ENCODE measurements at regions not wholly inside any gene's neighbourhood (a gene's known extent, or its start where the extent isn't known, plus 50 kb on each side); places are given as distances from the start of the nearest gene placed in this dataset.
"Not testable (repeated sequence)": the region's sequence is repeated elsewhere in the genome, so short reads cannot be mapped to it uniquely, and the experiment has no call there.

DNA sequence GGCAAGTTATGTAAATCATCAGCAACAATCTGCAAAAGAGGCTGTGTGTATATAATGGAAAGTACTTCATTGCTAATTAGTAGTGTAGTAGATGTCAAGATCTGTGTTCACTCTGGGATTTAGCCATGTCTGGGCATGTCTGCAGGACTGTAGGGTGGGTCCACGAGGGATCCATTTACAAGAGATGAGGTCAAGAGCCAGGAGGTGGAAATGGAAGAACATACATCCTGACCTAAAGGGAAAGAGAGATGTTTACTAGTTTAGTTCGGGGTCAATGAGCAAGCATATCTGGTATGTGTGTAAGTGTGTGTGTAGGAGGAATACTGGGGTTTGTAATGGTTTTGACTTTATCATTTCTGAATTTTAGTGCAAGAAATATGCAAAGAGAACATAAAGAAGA lies 171.5 kb upstream of the NANOGP8 start:
- Histone ChIP-seq H3K9me3 (ENCODE audit: insufficient read depth, low read length) (no peaks in the 10 kb centered on the region), H3K4me1 (ENCODE audit: insufficient read depth, insufficient read length) (no peaks in the 10 kb centered on the region), H3K9ac (ENCODE audit: insufficient read length, low read depth) (no peak overlapping the region), H3K36me3 (ENCODE audit: insufficient read depth, insufficient read length, low read length) (no peaks in the 10 kb centered on the region), H3K4me3 (ENCODE audit: insufficient read length, low read depth) (no peak overlapping the region), H3K27me3 (ENCODE audit: insufficient read depth, insufficient read length) (no peaks in the 10 kb centered on the region)
- no peak for DNase-seq (ENCODE audit: low read depth, low spot score)
- TF ChIP-seq YY1 (IDR thresholded peaks at IDR 0.05; ENCODE audit: insufficient read depth, insufficient read length) (no peak), ZNF274 (IDR thresholded peaks at IDR 0.05; ENCODE audit: low read depth, low read length) (no peak), SUZ12 (IDR thresholded peaks at IDR 0.05; ENCODE audit: extremely low read depth, insufficient read depth, insufficient read length) (no peak)

- Histone ChIP-seq H3K4me1 (ENCODE audit: insufficient read depth, insufficient read length) (no peaks in the 10 kb centered on the region), H3K9ac (ENCODE audit: insufficient read length, low read depth) (no peak overlapping the region), H3K4me3 (ENCODE audit: insufficient read length, low read depth) (no peak overlapping the region), H3K27me3 (ENCODE audit: insufficient read depth, insufficient read length) (no peaks in the 10 kb centered on the region), H3K36me3 (ENCODE audit: insufficient read depth, insufficient read length, low read length) (no peaks in the 10 kb centered on the region), H3K9me3 (ENCODE audit: insufficient read depth, low read length) (no peaks in the 10 kb centered on the region)
- no peak for TF ChIP-seq SUZ12 (IDR thresholded peaks at IDR 0.05; ENCODE audit: extremely low read depth, insufficient read depth, insufficient read length)
- TF ChIP-seq YY1 (IDR thresholded peaks at IDR 0.05; ENCODE audit: insufficient read depth, insufficient read length), result no peak
- no peak for TF ChIP-seq ZNF274 (IDR thresholded peaks at IDR 0.05; ENCODE audit: low read depth, low read length)
- DNase-seq (ENCODE audit: low read depth, low spot score), result no peak
These were observed 171.0 kb upstream of the NANOGP8 start for GRCh38 chr15:35256141-35256540.

DNA sequence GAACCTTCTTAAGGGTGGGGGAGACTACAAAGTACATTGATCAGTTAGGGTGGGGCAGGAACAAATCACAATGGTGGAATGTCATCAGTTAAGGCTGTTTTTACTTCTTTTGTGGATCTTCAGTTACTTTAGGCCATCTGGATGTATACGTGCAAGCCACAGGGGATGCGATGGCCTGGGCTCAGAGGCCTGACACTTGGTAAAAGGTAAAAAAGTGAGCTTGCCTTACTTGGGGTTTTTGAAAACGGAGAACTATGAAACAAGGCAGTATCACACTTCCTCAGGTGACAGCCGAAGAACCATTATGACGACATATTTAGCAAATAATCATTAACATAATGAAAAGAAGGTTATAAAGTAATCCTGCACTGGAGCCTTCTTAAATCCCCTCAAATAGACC lies 169.8 kb upstream of the NANOGP8 start:
- H3K27me3 ChIP-seq (ENCODE audit: insufficient read depth, insufficient read length); H3K36me3 ChIP-seq (ENCODE audit: insufficient read depth, insufficient read length, low read length); H3K4me1 ChIP-seq (ENCODE audit: insufficient read depth, insufficient read length); H3K9me3 ChIP-seq (ENCODE audit: insufficient read depth, low read length); H3K4me3 ChIP-seq (ENCODE audit: insufficient read length, low read depth); DNase-seq (ENCODE audit: low read depth, low spot score); H3K9ac ChIP-seq (ENCODE audit: insufficient read length, low read depth): not testable (repeated sequence)

DNA sequence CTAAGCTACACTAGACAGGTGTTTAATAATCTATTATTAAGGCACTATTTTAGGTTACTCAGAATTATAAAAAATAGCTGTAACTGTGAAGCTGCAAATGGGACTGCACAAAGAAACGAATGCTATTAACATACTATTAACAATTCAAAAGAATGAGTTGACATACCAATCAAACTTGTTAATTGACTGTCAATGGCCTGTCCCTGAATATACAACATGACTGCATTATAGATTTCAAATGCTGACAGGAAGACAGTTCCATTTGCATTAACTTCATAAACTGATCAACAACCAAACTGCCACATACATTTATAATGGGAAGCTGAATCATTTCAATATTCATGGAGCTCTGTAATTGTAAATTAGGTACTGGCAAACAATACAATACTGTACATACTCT lies 169.0 kb upstream of the NANOGP8 start:
- TF ChIP-seq ZNF274 (IDR thresholded peaks at IDR 0.05; ENCODE audit: low read depth, low read length) (no peak), YY1 (IDR thresholded peaks at IDR 0.05; ENCODE audit: insufficient read depth, insufficient read length) (no peak), SUZ12 (IDR thresholded peaks at IDR 0.05; ENCODE audit: extremely low read depth, insufficient read depth, insufficient read length) (no peak)
- Histone ChIP-seq H3K4me1 (ENCODE audit: insufficient read depth, insufficient read length) (no peaks in the 10 kb centered on the region), H3K9ac (ENCODE audit: insufficient read length, low read depth) (no peak overlapping the region), H3K4me3 (ENCODE audit: insufficient read length, low read depth) (no peak overlapping the region), H3K9me3 (ENCODE audit: insufficient read depth, low read length) (no peaks in the 10 kb centered on the region), H3K36me3 (ENCODE audit: insufficient read depth, insufficient read length, low read length) (no peaks in the 10 kb centered on the region), H3K27me3 (ENCODE audit: insufficient read depth, insufficient read length) (no peaks in the 10 kb centered on the region)
- no peak for DNase-seq (ENCODE audit: low read depth, low spot score)

GRCh38 chr15:35252351-35252865 lies 167.3 kb upstream of the NANOGP8 start:
- H3K9me3 ChIP-seq (ENCODE audit: insufficient read depth, low read length), result no peaks in the 10 kb centered on the region
- H3K4me1 ChIP-seq (ENCODE audit: insufficient read depth, insufficient read length), result no peaks in the 10 kb centered on the region
- no peaks in the 10 kb centered on the region for H3K36me3 ChIP-seq (ENCODE audit: insufficient read depth, insufficient read length, low read length)
- no peak overlapping the region for H3K4me3 ChIP-seq (ENCODE audit: insufficient read length, low read depth)
- TF ChIP-seq SUZ12 (IDR thresholded peaks at IDR 0.05; ENCODE audit: extremely low read depth, insufficient read depth, insufficient read length) (no peak), YY1 (IDR thresholded peaks at IDR 0.05; ENCODE audit: insufficient read depth, insufficient read length) (no peak), ZNF274 (IDR thresholded peaks at IDR 0.05; ENCODE audit: low read depth, low read length) (no peak)
- H3K9ac ChIP-seq (ENCODE audit: insufficient read length, low read depth), result no peak overlapping the region
- no peak for DNase-seq (ENCODE audit: low read depth, low spot score)
- H3K27me3 ChIP-seq (ENCODE audit: insufficient read depth, insufficient read length), result no peaks in the 10 kb centered on the region

- TF ChIP-seq ZNF274 (IDR thresholded peaks at IDR 0.05; ENCODE audit: low read depth, low read length), result no peak
- TF ChIP-seq YY1 (IDR thresholded peaks at IDR 0.05; ENCODE audit: insufficient read depth, insufficient read length), result no peak
- no peak for TF ChIP-seq SUZ12 (IDR thresholded peaks at IDR 0.05; ENCODE audit: extremely low read depth, insufficient read depth, insufficient read length)
- Histone ChIP-seq H3K36me3 (ENCODE audit: insufficient read depth, insufficient read length, low read length) (no peaks in the 10 kb centered on the region), H3K4me3 (ENCODE audit: insufficient read length, low read depth) (no peak overlapping the region), H3K4me1 (ENCODE audit: insufficient read depth, insufficient read length) (no peaks in the 10 kb centered on the region), H3K27me3 (ENCODE audit: insufficient read depth, insufficient read length) (no peaks in the 10 kb centered on the region), H3K9me3 (ENCODE audit: insufficient read depth, low read length) (0 out of 2 replicates have a peak, but pooled peaks cover 8% of the 10 kb centered on the region), H3K9ac (ENCODE audit: insufficient read length, low read depth) (no peak overlapping the region)
- no peak for DNase-seq (ENCODE audit: low read depth, low spot score)
These were observed 162.1 kb upstream of the NANOGP8 start for GRCh38 chr15:35247150-35247549.

DNA sequence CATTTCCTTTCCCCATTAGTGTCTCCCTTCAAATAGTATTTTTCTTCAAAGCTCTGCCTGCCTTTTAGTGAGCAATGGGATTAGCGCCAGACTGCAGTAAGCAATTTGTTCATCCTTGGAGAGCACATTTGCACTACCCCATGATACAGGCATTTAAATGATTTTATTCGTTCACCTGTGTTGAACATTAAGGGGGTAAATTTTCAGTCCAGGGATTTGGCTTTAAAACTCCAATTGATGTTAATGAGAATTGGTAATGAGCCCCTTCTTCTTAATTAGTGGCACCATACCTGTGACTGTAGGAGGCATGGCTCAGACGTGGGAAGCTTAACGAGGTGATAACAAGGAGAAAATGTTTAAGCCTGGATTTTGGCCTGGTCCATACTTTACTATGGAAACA lies 161.4 kb upstream of the NANOGP8 start:
- no peak overlapping the region for H3K4me3 ChIP-seq (ENCODE audit: insufficient read length, low read depth)
- TF ChIP-seq ZNF274 (IDR thresholded peaks at IDR 0.05; ENCODE audit: low read depth, low read length) (no peak), SUZ12 (IDR thresholded peaks at IDR 0.05; ENCODE audit: extremely low read depth, insufficient read depth, insufficient read length) (no peak), YY1 (IDR thresholded peaks at IDR 0.05; ENCODE audit: insufficient read depth, insufficient read length) (no peak)
- H3K36me3 ChIP-seq (ENCODE audit: insufficient read depth, insufficient read length, low read length), result no peaks in the 10 kb centered on the region

DNA sequence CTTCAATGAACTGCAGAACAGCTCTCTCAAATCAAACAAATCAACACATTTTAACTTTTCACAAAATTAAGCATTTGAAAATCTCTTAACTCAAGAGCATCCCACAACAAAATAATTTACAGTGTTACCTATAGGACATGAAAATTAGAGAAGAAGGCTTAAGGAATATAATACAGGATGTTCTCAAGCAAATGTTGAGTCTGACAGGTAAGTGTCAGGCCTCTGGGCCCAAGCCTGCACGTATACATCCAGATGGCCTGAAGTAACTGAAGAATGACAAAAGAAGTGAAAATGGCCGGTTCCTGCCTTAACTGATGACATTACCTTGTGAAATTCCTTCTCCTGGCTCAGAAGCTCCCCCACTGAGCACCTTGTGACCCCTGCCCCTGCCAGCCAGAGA lies 160.6 kb upstream of the NANOGP8 start:
- H3K4me3 ChIP-seq (ENCODE audit: insufficient read length, low read depth); DNase-seq (ENCODE audit: low read depth, low spot score); H3K27me3 ChIP-seq (ENCODE audit: insufficient read depth, insufficient read length); H3K4me1 ChIP-seq (ENCODE audit: insufficient read depth, insufficient read length); H3K9me3 ChIP-seq (ENCODE audit: insufficient read depth, low read length); H3K9ac ChIP-seq (ENCODE audit: insufficient read length, low read depth); H3K36me3 ChIP-seq (ENCODE audit: insufficient read depth, insufficient read length, low read length): not testable (repeated sequence)

More for the DNA sequence above, 161.4 kb upstream of the NANOGP8 start:
- H3K27me3 ChIP-seq (ENCODE audit: insufficient read depth, insufficient read length), result no peaks in the 10 kb centered on the region
- 0 out of 2 replicates have a peak, but pooled peaks cover 8% of the 10 kb centered on the region for H3K9me3 ChIP-seq (ENCODE audit: insufficient read depth, low read length)
- H3K4me1 ChIP-seq (ENCODE audit: insufficient read depth, insufficient read length), result no peaks in the 10 kb centered on the region
- no peak for DNase-seq (ENCODE audit: low read depth, low spot score)
- H3K9ac ChIP-seq (ENCODE audit: insufficient read length, low read depth), result no peak overlapping the region
